ENCODE measurements at regions not wholly inside any gene's neighbourhood (a gene's known extent, or its start where the extent isn't known, plus 50 kb on each side); places are given as distances from the start of the nearest gene placed in this dataset.

- TF ChIP-seq POLR2A (IDR thresholded peaks at IDR 0.05) = no peak
- no peak for TF ChIP-seq POLR2AphosphoS5 (IDR thresholded peaks at IDR 0.05)
- no peak for TF ChIP-seq CTCF (IDR thresholded peaks at IDR 0.05)
- no peak overlapping the region for H3K27ac ChIP-seq
- no peaks in the 10 kb centered on the region for H3K4me1 ChIP-seq (replicated peaks)
- DNase-seq (ENCODE audit: low spot score) = no peak
- H3K36me3 ChIP-seq = no peaks in the 10 kb centered on the region
- H3K27me3 ChIP-seq (replicated peaks; ENCODE audit: insufficient read depth) = no peaks in the 10 kb centered on the region
- no peaks in the 10 kb centered on the region for H3K9me3 ChIP-seq
- intact Hi-C loops (cut with DNase I) = no loop called here
- no peak overlapping the region for H3K4me3 ChIP-seq
Observed at GRCh38 chr1:80048716-80049115, 1042.2 kb upstream of the ADGRL4 start.

GRCh38 chr1:80047791-80048190, 1041.3 kb upstream of the ADGRL4 start:
- no peak for TF ChIP-seq POLR2A (IDR thresholded peaks at IDR 0.05)
- TF ChIP-seq CTCF (IDR thresholded peaks at IDR 0.05) = no peak
- TF ChIP-seq POLR2AphosphoS5 (IDR thresholded peaks at IDR 0.05) = no peak
- DNase-seq (ENCODE audit: low spot score) = no peak
- Histone ChIP-seq H3K4me1 (replicated peaks) (no peaks in the 10 kb centered on the region), H3K9me3 (no peaks in the 10 kb centered on the region), H3K36me3 (no peaks in the 10 kb centered on the region), H3K27ac (no peak overlapping the region), H3K27me3 (replicated peaks; ENCODE audit: insufficient read depth) (no peaks in the 10 kb centered on the region), H3K4me3 (no peak overlapping the region)
- 80% methylated on average over 2 of the region's 2 CpGs for WGBS
- intact Hi-C loops (cut with DNase I) = no loop called here

GRCh38 chr1:80044662-80045061, 1038.1 kb upstream of the ADGRL4 start:
- no peaks in the 10 kb centered on the region for H3K4me1 ChIP-seq (replicated peaks)
- H3K36me3 ChIP-seq = no peaks in the 10 kb centered on the region

GRCh38 chr1:80036690-80037432, 1030.3 kb upstream of the ADGRL4 start:
- intact Hi-C loops (cut with DNase I) = no loop called here
- Histone ChIP-seq H3K27ac (no peak overlapping the region), H3K36me3 (no peaks in the 10 kb centered on the region), H3K4me1 (replicated peaks) (no peaks in the 10 kb centered on the region), H3K9me3 (no peaks in the 10 kb centered on the region), H3K4me3 (no peak overlapping the region), H3K27me3 (replicated peaks; ENCODE audit: insufficient read depth) (no peaks in the 10 kb centered on the region)
- DNase-seq (ENCODE audit: low spot score) = no peak
- WGBS = 83% methylated on average over 3 of the region's 3 CpGs
- no peak for TF ChIP-seq POLR2A (IDR thresholded peaks at IDR 0.05)
- no peak for TF ChIP-seq CTCF (IDR thresholded peaks at IDR 0.05)
- TF ChIP-seq POLR2AphosphoS5 (IDR thresholded peaks at IDR 0.05) = no peak

More at GRCh38 chr1:80044662-80045061, 1038.1 kb upstream of the ADGRL4 start:
- Histone ChIP-seq H3K9me3 (no peaks in the 10 kb centered on the region), H3K4me3 (no peak overlapping the region), H3K27ac (no peak overlapping the region), H3K27me3 (replicated peaks; ENCODE audit: insufficient read depth) (no peaks in the 10 kb centered on the region)
- TF ChIP-seq POLR2AphosphoS5 (IDR thresholded peaks at IDR 0.05) (no peak), CTCF (IDR thresholded peaks at IDR 0.05) (no peak), POLR2A (IDR thresholded peaks at IDR 0.05) (no peak)
- intact Hi-C loops (cut with DNase I) = no loop called here
- no peak for DNase-seq (ENCODE audit: low spot score)

- H3K36me3 ChIP-seq = no peaks in the 10 kb centered on the region
- no peaks in the 10 kb centered on the region for H3K9me3 ChIP-seq
- TF ChIP-seq POLR2A (IDR thresholded peaks at IDR 0.05) = no peak
- TF ChIP-seq POLR2AphosphoS5 (IDR thresholded peaks at IDR 0.05) = no peak
- no peak for TF ChIP-seq CTCF (IDR thresholded peaks at IDR 0.05)
Observed at GRCh38 chr1:80023358-80023757, 1016.8 kb upstream of the ADGRL4 start.

More at GRCh38 chr1:80023358-80023757, 1016.8 kb upstream of the ADGRL4 start:
- intact Hi-C loops (cut with DNase I) = no loop called here
- no peaks in the 10 kb centered on the region for H3K4me1 ChIP-seq (replicated peaks)
- no peak for DNase-seq (ENCODE audit: low spot score)
- H3K27me3 ChIP-seq (replicated peaks; ENCODE audit: insufficient read depth) = no peaks in the 10 kb centered on the region
- no peak overlapping the region for H3K27ac ChIP-seq
- H3K4me3 ChIP-seq = no peak overlapping the region
- WGBS = 96% methylated on average over 1 of the region's 1 CpG

All from prostate gland (tissue), 2 donors.